GM21381 (cell line): ENCODE measurements at regions not wholly inside any gene's neighbourhood (a gene's known extent, or its start where the extent isn't known, plus 50 kb on each side); places are given as distances from the start of the nearest gene placed in this dataset.
"Not testable (repeated sequence)": the region's sequence is repeated elsewhere in the genome, so short reads cannot be mapped to it uniquely, and the experiment has no call there.

ENCODE experiments used
- ATAC-seq: cut with Tn5 transposase; IDR thresholded peaks from one replicate; pipeline ENCODE4 v1.9.1; 2021; ENCODE audit warnings: mild to moderate bottlenecking, moderate library complexity; ENCODE audit not compliant: unreplicated experiment

GRCh38 chr10:16231176-16231575 lies 205.6 kb upstream of the PTER start:
- ATAC-seq, result no peak

DNA sequence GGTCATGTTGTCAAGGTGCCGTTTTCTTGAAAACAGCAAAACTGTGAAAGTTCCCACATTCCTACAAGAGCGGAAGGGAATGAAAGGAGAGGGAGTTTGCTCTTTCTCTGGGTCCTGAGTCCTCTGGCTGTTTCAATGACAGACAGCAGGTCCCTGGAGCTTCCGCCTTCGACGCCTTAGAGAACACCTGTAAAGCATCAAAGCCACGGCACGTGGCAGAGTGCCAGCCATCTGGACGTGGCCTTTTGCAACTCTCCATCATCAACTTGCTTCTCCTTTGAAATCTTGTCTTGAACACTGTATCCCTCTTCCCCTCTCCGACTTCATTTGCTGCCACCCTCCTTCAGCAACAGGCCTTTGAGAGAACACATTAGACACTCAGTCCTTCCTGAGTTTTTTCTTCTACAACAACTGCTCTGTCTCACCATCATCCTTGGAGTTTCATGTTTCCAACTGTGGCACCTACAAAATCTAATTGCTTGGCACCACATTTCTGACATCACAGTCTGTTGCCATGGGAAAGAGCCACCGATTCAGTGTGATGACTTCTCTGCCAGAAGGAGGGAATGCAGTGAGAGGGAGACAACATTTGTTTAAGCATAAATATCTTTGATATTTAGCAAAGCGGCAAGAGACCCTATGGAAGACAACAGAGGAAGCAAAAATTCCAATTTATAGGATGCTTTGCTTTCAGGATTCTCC lies 204.9 kb upstream of the PTER start:
- no peak for ATAC-seq

GRCh38 chr10:16232441-16232840 lies 204.4 kb upstream of the PTER start:
- no peak for ATAC-seq

DNA sequence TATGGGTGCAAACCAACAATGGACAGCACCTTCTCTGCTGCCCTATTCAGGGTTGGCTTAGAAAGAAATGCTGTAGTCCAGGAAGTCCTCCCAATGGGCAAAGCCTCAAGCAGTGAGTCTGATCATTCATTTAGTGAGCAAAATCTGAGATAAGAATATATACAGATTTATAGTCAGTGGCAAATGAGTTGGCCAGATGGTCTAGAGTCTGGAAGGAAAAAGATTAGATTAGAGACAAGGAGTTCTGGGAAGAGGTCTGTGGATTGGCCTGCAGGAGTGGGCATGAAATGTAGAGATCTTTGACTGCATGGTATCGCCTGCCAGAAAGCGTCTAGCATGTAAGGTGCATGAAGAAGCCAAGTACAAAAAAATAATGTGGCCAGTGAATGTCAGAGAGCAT lies 201.9 kb upstream of the PTER start:
- ATAC-seq, result no peak

- no peak for ATAC-seq
Observed at GRCh38 chr10:16242446-16242845, 194.4 kb upstream of the PTER start.

- no peak for ATAC-seq
Observed at GRCh38 chr10:16242859-16243613, 193.8 kb upstream of the PTER start.

GRCh38 chr10:16250136-16250535 lies 186.7 kb upstream of the PTER start:
- not testable (repeated sequence) for ATAC-seq

GRCh38 chr10:16256336-16256735 lies 180.5 kb upstream of the PTER start:
- ATAC-seq, result no peak

DNA sequence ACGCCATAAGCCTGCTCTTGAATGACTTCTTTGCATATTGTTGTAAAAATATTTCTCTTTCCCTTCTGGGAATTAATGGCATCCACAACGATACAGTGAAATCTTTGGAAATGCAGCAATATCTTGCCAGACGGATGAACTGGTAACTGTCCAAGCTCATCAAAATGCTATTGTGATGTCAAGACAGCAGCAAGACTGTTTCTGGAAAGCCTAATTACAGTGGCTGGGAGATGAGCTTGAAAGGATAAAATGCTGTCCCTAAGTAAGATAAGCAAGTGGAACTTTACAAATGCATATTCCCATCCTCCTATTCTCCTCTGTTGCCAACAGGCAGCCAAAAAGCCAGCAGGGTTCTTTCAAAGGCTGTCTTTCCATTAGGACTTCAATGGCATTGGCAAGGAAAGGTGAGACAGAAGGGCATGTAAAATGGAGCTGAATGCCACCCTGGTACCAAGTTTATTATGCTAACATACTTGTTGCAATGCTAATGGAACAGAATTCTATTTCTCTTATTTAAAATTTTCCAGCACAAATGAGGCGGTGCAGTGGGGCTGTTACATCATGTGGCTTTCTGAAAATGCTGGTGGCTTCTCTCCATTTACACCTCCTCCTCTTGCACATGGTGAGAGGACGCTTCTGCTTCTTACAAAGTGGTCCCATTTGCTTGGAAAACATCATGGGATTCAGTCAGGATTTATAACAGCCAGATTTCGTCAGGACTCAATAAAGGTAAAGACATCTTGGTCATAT lies 178.3 kb upstream of the PTER start:
- no peak for ATAC-seq

DNA sequence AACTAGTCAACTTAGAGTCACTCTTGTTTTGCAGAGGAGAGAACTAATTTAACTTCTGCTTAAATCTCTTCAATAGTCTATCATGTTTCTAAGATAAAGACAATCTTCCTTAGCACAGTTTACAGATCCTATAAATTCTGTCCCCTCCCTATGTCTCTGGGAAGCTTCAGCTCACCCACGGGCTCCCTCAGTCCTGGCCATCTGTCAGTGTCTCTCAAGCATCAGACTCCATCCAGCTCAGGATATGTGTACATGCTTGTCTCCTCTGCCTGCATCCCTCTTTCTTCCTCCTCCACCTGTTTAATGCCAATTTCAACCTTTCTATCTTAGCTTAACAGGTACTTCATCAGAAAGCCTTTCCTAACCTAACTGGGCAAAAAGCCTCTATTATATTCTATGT lies 177.1 kb upstream of the PTER start:
- ATAC-seq, result no peak

DNA sequence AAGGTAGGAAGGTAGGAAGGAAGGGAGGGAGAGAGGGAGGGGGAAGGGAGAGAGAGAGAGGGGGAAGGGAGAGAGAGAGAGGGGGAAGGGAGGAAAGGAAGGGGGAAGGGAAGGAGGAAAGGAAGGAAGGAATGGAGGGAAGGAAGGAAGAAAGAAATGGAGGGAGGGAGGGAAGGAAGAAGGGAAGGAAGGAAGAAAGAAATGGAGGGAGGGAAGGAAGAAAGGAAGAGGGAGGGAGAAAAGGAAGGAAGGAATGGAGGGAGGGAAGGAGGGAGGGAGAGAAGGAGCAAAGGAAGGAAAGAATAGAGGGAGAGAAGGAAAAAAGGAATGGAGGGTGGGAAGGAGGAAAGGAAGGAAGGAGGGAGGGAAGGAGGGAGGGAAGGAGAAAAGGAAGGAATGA lies 176.4 kb upstream of the PTER start:
- ATAC-seq, result no peak

- ATAC-seq, result no peak
Observed at GRCh38 chr10:16271571-16271970, 165.2 kb upstream of the PTER start.

DNA sequence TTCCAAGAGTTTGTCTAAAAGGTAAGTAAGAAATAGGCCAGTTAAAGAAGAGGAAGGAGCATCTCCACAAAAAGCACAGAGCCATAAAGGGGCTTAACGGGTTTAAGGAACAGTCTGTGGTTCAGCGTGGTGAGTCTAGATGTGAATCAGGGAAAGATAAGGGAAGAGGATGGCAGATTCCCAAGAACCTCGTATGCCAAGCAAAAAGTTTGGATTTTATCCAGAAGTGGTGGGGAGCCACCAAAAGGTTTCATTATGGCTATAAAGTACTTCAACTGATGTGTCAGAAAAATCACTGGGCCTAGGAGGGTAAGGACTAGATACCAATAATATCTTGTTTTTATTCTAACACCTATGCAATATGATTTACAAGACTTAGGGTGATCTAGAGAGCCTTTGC lies 161.9 kb upstream of the PTER start:
- no peak for ATAC-seq

GRCh38 chr10:16280595-16280994 lies 156.2 kb upstream of the PTER start:
- no peak for ATAC-seq

DNA sequence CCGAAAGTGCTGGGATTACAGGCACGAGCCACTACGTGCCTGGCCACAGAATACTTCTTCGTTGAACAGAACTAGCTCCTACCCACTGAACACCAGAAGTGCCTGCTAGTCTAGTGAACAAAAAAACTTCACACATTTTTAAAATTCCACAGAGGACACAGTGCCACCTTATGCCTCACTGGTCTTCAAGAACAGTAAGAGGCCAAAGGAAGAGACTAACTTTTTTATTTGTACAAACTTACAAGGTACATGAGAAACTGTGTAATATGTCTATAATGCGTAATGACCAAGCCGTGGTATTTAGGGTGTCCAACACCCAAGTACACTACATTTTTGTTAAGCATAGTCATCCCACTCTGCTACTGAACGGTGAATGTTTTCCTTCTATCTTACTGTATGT lies 144.4 kb upstream of the PTER start:
- no peak for ATAC-seq

GRCh38 chr10:16297069-16297468 lies 139.7 kb upstream of the PTER start:
- ATAC-seq, result no peak

DNA sequence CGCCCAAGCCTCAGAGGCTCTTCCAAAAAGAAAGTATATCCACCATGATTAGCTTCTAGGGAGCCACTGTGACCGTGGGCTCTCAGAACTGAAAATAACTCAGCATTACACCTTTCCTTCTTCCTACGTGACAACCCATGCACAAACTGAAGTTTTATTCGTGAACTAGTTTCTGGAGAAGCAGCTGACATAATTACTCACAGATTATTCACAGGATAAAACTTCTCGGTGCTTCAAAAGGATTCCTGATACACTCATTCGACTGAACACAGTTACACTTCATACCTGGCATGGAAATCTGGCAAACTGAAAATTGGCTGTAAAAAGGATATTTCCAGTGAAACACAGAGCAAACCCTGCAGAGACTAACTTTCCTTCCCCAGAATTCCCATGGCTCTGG lies 139.2 kb upstream of the PTER start:
- no peak for ATAC-seq

DNA sequence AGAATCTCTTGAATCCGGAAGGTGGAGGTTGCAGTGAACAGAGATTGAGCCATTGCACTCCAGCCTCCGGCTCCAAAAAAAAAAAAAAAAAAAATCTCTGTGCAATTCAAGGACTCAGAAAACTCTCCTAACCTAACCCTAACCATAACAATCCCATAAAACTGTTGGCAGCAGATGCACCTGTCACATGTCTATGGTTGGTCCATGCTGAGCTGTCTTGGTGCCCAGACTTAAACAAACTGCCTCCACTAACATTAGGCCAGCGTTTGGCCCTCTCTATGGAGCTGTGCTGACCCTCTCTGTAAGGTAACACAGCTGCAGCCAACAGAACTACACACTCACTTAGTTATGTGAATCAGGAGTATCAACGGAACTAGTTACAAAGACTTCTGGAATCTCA lies 132.5 kb upstream of the PTER start:
- ATAC-seq, result no peak

DNA sequence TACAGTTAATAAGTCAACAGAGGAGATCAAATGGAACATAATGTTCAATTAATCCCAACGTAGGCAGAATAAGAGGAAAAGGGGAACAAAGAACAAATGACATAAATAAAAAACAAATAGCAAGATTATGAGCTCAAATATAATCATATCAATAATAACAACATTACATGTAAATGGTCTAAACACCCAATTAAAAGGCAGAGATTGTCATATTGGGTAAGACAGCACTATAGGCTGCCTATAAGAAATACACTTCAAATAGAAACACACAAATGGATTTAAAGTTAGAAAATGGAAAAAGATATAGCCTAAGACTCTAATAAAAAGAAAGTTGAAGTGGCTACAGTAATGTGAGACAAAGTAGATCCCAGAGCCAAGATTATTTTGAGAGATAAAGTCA lies 126.4 kb upstream of the PTER start:
- no peak for ATAC-seq

GRCh38 chr10:16314259-16314658 lies 122.6 kb upstream of the PTER start:
- ATAC-seq, result no peak

- no peak for ATAC-seq
Observed at GRCh38 chr10:16316733-16317390, 119.9 kb upstream of the PTER start.
